GM23338 (cell line): ENCODE measurements at regions not wholly inside any gene's neighbourhood (a gene's known extent, or its start where the extent isn't known, plus 50 kb on each side); places are given as distances from the start of the nearest gene placed in this dataset.
A peak's percentile ranks its signal among the peaks of the same experiment; 100 is the strongest.

Experiments
- ATAC-seq: fragments of 200-7000 bp; cut with Tn5 transposase; 3 replicates; pipeline ENCODE4 v1.9.1; 2020
- DNase-seq: peaks from one replicate; pipeline ENCODE4 v3.0.0-alpha.2; 2015; ENCODE audit warnings: low spot score
- H2AFZ ChIP-seq: fragments of 200-600 bp; sonication (generic); 2 replicates; pipeline ENCODE4 v1.8.0; 2016; ENCODE audit warnings: antibody characterized with exemption, mild to moderate bottlenecking, moderate library complexity
- H3F3A ChIP-seq: fragments of 200-600 bp; sonication (generic); replicated peaks from 2 replicates; pipeline ENCODE4 v1.8.0; 2017; ENCODE audit warnings: antibody characterized with exemption, mixed run types, low read depth
- H3K27ac ChIP-seq: fragments of 200-600 bp; sonication (generic); 2 replicates; pipeline ENCODE4 v1.6.1; 2016; ENCODE audit warnings: low read depth
- H3K27me3 ChIP-seq: fragments of 200-600 bp; sonication (generic); 2 replicates; pipeline ENCODE4 v1.8.0; 2016; ENCODE audit warnings: mild to moderate bottlenecking, mixed run types, moderate library complexity; ENCODE audit not compliant: insufficient read depth
- H3K36me3 ChIP-seq: fragments of 200-600 bp; sonication (generic); 2 replicates; pipeline ENCODE4 v1.8.0; 2016; ENCODE audit warnings: mild to moderate bottlenecking; ENCODE audit not compliant: insufficient read depth
- H3K4me1 ChIP-seq: fragments of 200-600 bp; sonication (generic); 2 replicates; pipeline ENCODE4 v1.8.0; 2016; ENCODE audit warnings: mild to moderate bottlenecking, moderate library complexity; ENCODE audit not compliant: insufficient read depth
- H3K4me2 ChIP-seq: fragments of 200-600 bp; sonication (generic); 2 replicates; pipeline ENCODE4 v1.7.1; 2017; ENCODE audit warnings: mixed run types
- H3K4me3 ChIP-seq: fragments of 200-600 bp; sonication (generic); 2 replicates; pipeline ENCODE4 v1.6.1; 2016; ENCODE audit warnings: mixed run types
- H3K79me2 ChIP-seq: fragments of 200-600 bp; sonication (generic); replicated peaks from 2 replicates; pipeline ENCODE4 v1.8.0; 2017; ENCODE audit warnings: mild to moderate bottlenecking; ENCODE audit not compliant: insufficient read depth
- H3K9me2 ChIP-seq: fragments of 200-600 bp; sonication (generic); 2 replicates; pipeline ENCODE4 v1.8.0; 2017; ENCODE audit not compliant: insufficient read depth
- H4K20me1 ChIP-seq: fragments of 200-600 bp; sonication (generic); replicated peaks from 2 replicates; pipeline ENCODE4 v1.8.0; 2017; ENCODE audit warnings: mild to moderate bottlenecking; ENCODE audit not compliant: insufficient read depth
- H3K27ac Mint-ChIP-seq: 2 replicates; pipeline ENCODE4 v1.8.0; 2020; ENCODE audit warnings: inconsistent platforms, mild to moderate bottlenecking, moderate library complexity, mixed read lengths
- H3K27me3 Mint-ChIP-seq: 3 replicates; pipeline ENCODE4 v1.8.0; 2022; ENCODE audit warnings: low read depth, mild to moderate bottlenecking, moderate library complexity, mixed read lengths, inconsistent platforms; ENCODE audit not compliant: insufficient read depth, poor library complexity
- H3K36me3 Mint-ChIP-seq: 3 replicates; pipeline ENCODE4 v1.8.0; 2021; ENCODE audit warnings: low read depth, mild to moderate bottlenecking, inconsistent platforms, moderate library complexity, mixed read lengths
- H3K4me1 Mint-ChIP-seq: 3 replicates; pipeline ENCODE4 v1.8.0; 2020; ENCODE audit warnings: mild to moderate bottlenecking, inconsistent platforms, mixed read lengths
- H3K4me3 Mint-ChIP-seq: 3 replicates; pipeline ENCODE4 v1.8.0; 2021; ENCODE audit warnings: moderate library complexity, mild to moderate bottlenecking, inconsistent platforms, mixed read lengths
- H3K9me3 Mint-ChIP-seq: 3 replicates; pipeline ENCODE4 v1.8.0; 2020; ENCODE audit warnings: moderate library complexity, mild to moderate bottlenecking, inconsistent platforms, mixed read lengths
- CREB1 ChIP-seq: fragments of 250-450 bp; sonication (Bioruptor Pico); IDR thresholded peaks from 2 replicates; pipeline ENCODE4 v1.5.0; 2020; ENCODE audit warnings: low read depth, mild to moderate bottlenecking, moderate library complexity
- CTCF ChIP-seq, 2 experiments: fragments of 200-600 bp in 1 of 2; sonication (generic) in 1 of 2; conservative IDR thresholded peaks; 2 replicates each; pipeline versions ENCODE4 v1.5.1 to v1.6.1; 2016 to 2017; ENCODE audit warnings: antibody characterized with exemption in 2 of 2, low read depth in 2 of 2, mild to moderate bottlenecking in 2 of 2, moderate library complexity in 1 of 2
- ETS1 ChIP-seq: IDR thresholded peaks from 2 replicates; pipeline ENCODE4 v1.6.1; 2016; ENCODE audit warnings: antibody characterized with exemption
- EZH2 ChIP-seq: fragments of 200-600 bp; sonication (generic); IDR thresholded peaks from one replicate; pipeline ENCODE4 v1.8.0; 2017; ENCODE audit warnings: antibody characterized with exemption, mild to moderate bottlenecking, low read depth; ENCODE audit not compliant: unreplicated experiment
- EZH2phosphoT487 ChIP-seq: fragments of 200-600 bp; sonication (generic); IDR thresholded peaks from one replicate; pipeline ENCODE4 v1.8.1; 2018; ENCODE audit warnings: antibody characterized with exemption; ENCODE audit not compliant: unreplicated experiment
- NANOG ChIP-seq: IDR thresholded peaks from 2 replicates; pipeline ENCODE4 v1.6.1; 2016; ENCODE audit warnings: antibody characterized with exemption, borderline replicate concordance
- POLR2AphosphoS5 ChIP-seq: IDR thresholded peaks from 2 replicates; pipeline ENCODE4 v1.6.1; 2016; ENCODE audit warnings: antibody characterized with exemption, low read depth
- STAT1 ChIP-seq: IDR thresholded peaks from one replicate; pipeline ENCODE4 v1.6.1; 2016; ENCODE audit warnings: antibody characterized with exemption; ENCODE audit not compliant: unreplicated experiment
- ZNF114 ChIP-seq: fragments of 250-450 bp; sonication (Bioruptor Pico); IDR thresholded peaks from 2 replicates; pipeline ENCODE4 v1.5.0; 2020; ENCODE audit warnings: mild to moderate bottlenecking, moderate library complexity
- ZNF331 ChIP-seq: fragments of 250-450 bp; sonication (Bioruptor Pico); IDR thresholded peaks from 2 replicates; pipeline ENCODE4 v1.5.0; 2020; ENCODE audit warnings: low read depth, mild to moderate bottlenecking, moderate library complexity
- TF ChIP-seq, protein P1 (sequence below): IDR thresholded peaks from one replicate; pipeline ENCODE4 v1.6.1; 2018; ENCODE audit warnings: antibody characterized with exemption; ENCODE audit not compliant: unreplicated experiment

- Histone ChIP-seq H3K27ac (no peak overlapping the region), H3K4me1 (no peaks in the 10 kb centered on the region), H3K36me3 (peaks cover 22% of the 10 kb centered on the region; the same call in 1 of the 2 replicates), H3F3A (no peaks in the 10 kb centered on the region), H2AFZ (no peak overlapping the region), H3K4me3 (no peak overlapping the region), H4K20me1 (no peaks in the 10 kb centered on the region), H3K4me2 (no peak overlapping the region), H3K9me2 (no peaks in the 10 kb centered on the region), H3K79me2 (no peaks in the 10 kb centered on the region), H3K27me3 (no peaks in the 10 kb centered on the region)
- no peak overlapping the region for H3K4me3 Mint-ChIP-seq
- H3K27me3 Mint-ChIP-seq, result no peaks in the 10 kb centered on the region
- peaks cover 65% of the 10 kb centered on the region for H3K9me3 Mint-ChIP-seq
- no peak overlapping the region for H3K27ac Mint-ChIP-seq
- ATAC-seq (no peak), DNase-seq (no peak)
- H3K4me1 Mint-ChIP-seq, result no peaks in the 10 kb centered on the region
- peaks cover 32% of the 10 kb centered on the region; the same call in 2 of the 3 replicates for H3K36me3 Mint-ChIP-seq
- TF ChIP-seq CREB1 (CRISPR knock-in tag), result no peak
- no peak for TF ChIP-seq ETS1
These were observed 86.2 kb downstream of the SLC25A46 start for GRCh38 chr5:110824936-110825441.

DNA sequence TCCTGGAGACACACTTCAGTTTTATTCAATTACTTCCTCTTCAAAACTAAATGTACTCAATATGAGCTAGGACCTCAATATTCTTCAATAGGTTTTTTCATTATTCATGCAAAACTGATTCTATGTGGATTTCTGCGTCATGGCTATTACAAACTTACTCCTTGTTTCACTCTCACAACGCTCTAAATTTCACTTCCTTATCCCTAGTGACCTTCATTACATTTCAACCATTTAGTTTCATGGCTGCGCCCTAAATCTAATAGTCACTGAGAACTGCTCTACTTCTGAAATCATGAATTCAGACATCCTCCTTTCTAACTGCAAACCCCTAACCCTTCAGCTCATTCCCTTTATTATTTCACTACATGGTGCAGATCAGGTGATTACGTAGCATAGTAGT is 93.9 kb downstream of the SLC25A46 start:
- H3K4me2 ChIP-seq, result no peak overlapping the region
- no peaks in the 10 kb centered on the region for H3K27me3 ChIP-seq
- no peak overlapping the region for H3K4me3 ChIP-seq
- H3K27ac ChIP-seq, result no peak overlapping the region
- H3K79me2 ChIP-seq, result no peaks in the 10 kb centered on the region
- H4K20me1 ChIP-seq, result no peaks in the 10 kb centered on the region
- H3K36me3 ChIP-seq, result peaks cover 6% of the 10 kb centered on the region; the same call in 1 of the 2 replicates
- Mint-ChIP-seq H3K9me3 (peaks cover 25% of the 10 kb centered on the region), H3K4me3 (no peak overlapping the region), H3K4me1 (no peaks in the 10 kb centered on the region), H3K27me3 (no peaks in the 10 kb centered on the region), H3K27ac (no peak overlapping the region), H3K36me3 (peaks cover 14% of the 10 kb centered on the region; the same call in 2 of the 3 replicates)
- H3K9me2 ChIP-seq, result peaks cover 16% of the 10 kb centered on the region
- ATAC-seq (no peak), DNase-seq (no peak)
- peak overlapping the region; percentile 76; the same call in 1 of the 2 replicates for H2AFZ ChIP-seq
- H3F3A ChIP-seq, result no peaks in the 10 kb centered on the region
- H3K4me1 ChIP-seq, result peaks cover 15% of the 10 kb centered on the region; the same call in 1 of the 2 replicates
- TF ChIP-seq CTCF (conservative IDR thresholded peaks at IDR 0.05; ENCODE audit: low read depth in 2 of 2), result no peak
- TF ChIP-seq, protein P1, sequence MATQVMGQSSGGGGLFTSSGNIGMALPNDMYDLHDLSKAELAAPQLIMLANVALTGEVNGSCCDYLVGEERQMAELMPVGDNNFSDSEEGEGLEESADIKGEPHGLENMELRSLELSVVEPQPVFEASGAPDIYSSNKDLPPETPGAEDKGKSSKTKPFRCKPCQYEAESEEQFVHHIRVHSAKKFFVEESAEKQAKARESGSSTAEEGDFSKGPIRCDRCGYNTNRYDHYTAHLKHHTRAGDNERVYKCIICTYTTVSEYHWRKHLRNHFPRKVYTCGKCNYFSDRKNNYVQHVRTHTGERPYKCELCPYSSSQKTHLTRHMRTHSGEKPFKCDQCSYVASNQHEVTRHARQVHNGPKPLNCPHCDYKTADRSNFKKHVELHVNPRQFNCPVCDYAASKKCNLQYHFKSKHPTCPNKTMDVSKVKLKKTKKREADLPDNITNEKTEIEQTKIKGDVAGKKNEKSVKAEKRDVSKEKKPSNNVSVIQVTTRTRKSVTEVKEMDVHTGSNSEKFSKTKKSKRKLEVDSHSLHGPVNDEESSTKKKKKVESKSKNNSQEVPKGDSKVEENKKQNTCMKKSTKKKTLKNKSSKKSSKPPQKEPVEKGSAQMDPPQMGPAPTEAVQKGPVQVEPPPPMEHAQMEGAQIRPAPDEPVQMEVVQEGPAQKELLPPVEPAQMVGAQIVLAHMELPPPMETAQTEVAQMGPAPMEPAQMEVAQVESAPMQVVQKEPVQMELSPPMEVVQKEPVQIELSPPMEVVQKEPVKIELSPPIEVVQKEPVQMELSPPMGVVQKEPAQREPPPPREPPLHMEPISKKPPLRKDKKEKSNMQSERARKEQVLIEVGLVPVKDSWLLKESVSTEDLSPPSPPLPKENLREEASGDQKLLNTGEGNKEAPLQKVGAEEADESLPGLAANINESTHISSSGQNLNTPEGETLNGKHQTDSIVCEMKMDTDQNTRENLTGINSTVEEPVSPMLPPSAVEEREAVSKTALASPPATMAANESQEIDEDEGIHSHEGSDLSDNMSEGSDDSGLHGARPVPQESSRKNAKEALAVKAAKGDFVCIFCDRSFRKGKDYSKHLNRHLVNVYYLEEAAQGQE, result no peak
- no peak for TF ChIP-seq NANOG
- no peak for TF ChIP-seq EZH2
- no peak for TF ChIP-seq ZNF114 (CRISPR knock-in tag)
- TF ChIP-seq POLR2AphosphoS5, result no peak
- TF ChIP-seq ZNF331 (CRISPR knock-in tag), result no peak
- TF ChIP-seq CREB1 (CRISPR knock-in tag), result no peak
- TF ChIP-seq EZH2phosphoT487, result no peak
- no peak for TF ChIP-seq STAT1
